Naive thymus-derived CD8-positive, alpha-beta T cell (primary cell): ENCODE measurements at regions not wholly inside any gene's neighbourhood (a gene's known extent, or its start where the extent isn't known, plus 50 kb on each side); places are given as distances from the start of the nearest gene placed in this dataset.
"Not testable (repeated sequence)": the region's sequence is repeated elsewhere in the genome, so short reads cannot be mapped to it uniquely, and the experiment has no call there.

Source experiments
- ATAC-seq, 2 donors: fragments of 150-1000 bp; cut with Tn5 transposase in 1 of 2; sonication (Bioruptor Pico), chemical (Tn5 transposase) in 1 of 2; 1 replicate in 1 of 2; 2 replicates in 1 of 2; pipeline ENCODE4 v1.10.0; 2021; ENCODE audit warnings: mild to moderate bottlenecking in 2 of 2, moderate library complexity in 2 of 2
- POLR2A ChIA-PET: fragments of 350-600 bp; sonication (Branson Sonifier 250); formaldehyde crosslinking; loops from one replicate; lab custom pipeline; 2021; ENCODE audit warnings: antibody characterized with exemption; lab: Charles Lee
- DNase-seq, 10 donors: peaks; one replicate each; pipeline versions ENCODE4 v3.0.0 to v3.0.0-alpha.2; 2020 to 2022
- H3K27ac Mint-ChIP-seq, 10 donors: one replicate each; pipeline ENCODE4 v1.8.0; 2020 to 2022; ENCODE audit warnings: mild to moderate bottlenecking in 10 of 10, mixed read lengths in 10 of 10, moderate library complexity in 4 of 10, inconsistent platforms in 1 of 10
- H3K27me3 Mint-ChIP-seq, 5 donors: one replicate each; pipeline ENCODE4 v1.8.0; 2021 to 2022; ENCODE audit warnings: mixed read lengths in 5 of 5
- H3K36me3 Mint-ChIP-seq, 3 donors: one replicate each; pipeline ENCODE4 v1.8.0; 2020 to 2022; ENCODE audit warnings: mixed read lengths in 3 of 3, mild to moderate bottlenecking in 2 of 3, inconsistent platforms in 1 of 3
- H3K4me1 Mint-ChIP-seq, 4 donors: one replicate each; pipeline ENCODE4 v1.8.0; 2021 to 2022; ENCODE audit warnings: mixed read lengths in 4 of 4
- H3K4me3 Mint-ChIP-seq, 10 donors: one replicate each; pipeline ENCODE4 v1.8.0; 2020 to 2022; ENCODE audit warnings: mild to moderate bottlenecking in 10 of 10, mixed read lengths in 10 of 10, moderate library complexity in 6 of 10, inconsistent platforms in 1 of 10
- H3K9me3 Mint-ChIP-seq, 9 donors: one replicate each; pipeline ENCODE4 v1.8.0; 2020 to 2022; ENCODE audit warnings: mixed read lengths in 9 of 9, mild to moderate bottlenecking in 3 of 9, inconsistent platforms in 1 of 9, moderate library complexity in 1 of 9

- POLR2A ChIA-PET, result no interaction called here
- Mint-ChIP-seq H3K4me3 (no peak overlapping the region), H3K27me3 (peaks cover 0 to 10% (median 7%) of the 10 kb centered on the region in 5 donors), H3K9me3 (peaks cover 0 to 2% (median 0%) of the 10 kb centered on the region in 9 donors), H3K36me3 (no peaks in the 10 kb centered on the region), H3K27ac (no peak overlapping the region), H3K4me1 (no peaks in the 10 kb centered on the region)
- DNase-seq (no peak), ATAC-seq (no peak)
Measured at GRCh38 chr7:32215697-32216096, 145.5 kb upstream of the PDE1C start.

GRCh38 chr7:32214913-32215312, 144.7 kb upstream of the PDE1C start:
- Mint-ChIP-seq H3K9me3 (peaks cover 0 to 2% (median 0%) of the 10 kb centered on the region in 9 donors), H3K4me1 (no peaks in the 10 kb centered on the region), H3K4me3 (no peak overlapping the region), H3K27me3 (peaks cover 0 to 10% (median 8%) of the 10 kb centered on the region in 5 donors), H3K36me3 (no peaks in the 10 kb centered on the region), H3K27ac (peak overlapping the region in 1 of 10 donors; percentile 60)
- POLR2A ChIA-PET, result no interaction called here
- DNase-seq (no peak), ATAC-seq (no peak)

- H3K9me3 Mint-ChIP-seq, result no peaks in the 10 kb centered on the region
- DNase-seq (no peak), ATAC-seq (no peak)
- H3K4me3 Mint-ChIP-seq, result no peak overlapping the region
- peaks cover 0 to 11% (median 10%) of the 10 kb centered on the region in 5 donors for H3K27me3 Mint-ChIP-seq
- POLR2A ChIA-PET, result interaction anchor here (0.7 kb wide), 1 partner anchor 1122 kb away, joined by 6 read pairs; no protein-coding TSS in a partner anchor
- H3K4me1 Mint-ChIP-seq, result no peaks in the 10 kb centered on the region
- H3K27ac Mint-ChIP-seq, result no peak overlapping the region
- no peaks in the 10 kb centered on the region for H3K36me3 Mint-ChIP-seq
Measured at GRCh38 chr7:32212321-32212720, 142.1 kb upstream of the PDE1C start.

GRCh38 chr7:32206987-32207386, 136.8 kb upstream of the PDE1C start:
- Mint-ChIP-seq H3K4me3 (no peak overlapping the region), H3K27ac (no peak overlapping the region), H3K9me3 (peaks cover 0 to 5% (median 0%) of the 10 kb centered on the region in 9 donors), H3K36me3 (no peaks in the 10 kb centered on the region), H3K27me3 (peaks cover 0 to 30% (median 7%) of the 10 kb centered on the region in 5 donors), H3K4me1 (no peaks in the 10 kb centered on the region)
- no peak for ATAC-seq
- POLR2A ChIA-PET, result no interaction called here
- DNase-seq, result no peak

GRCh38 chr7:32206488-32206887, 136.3 kb upstream of the PDE1C start:
- H3K4me1 Mint-ChIP-seq, result no peaks in the 10 kb centered on the region
- H3K27ac Mint-ChIP-seq, result no peak overlapping the region
- no peak for DNase-seq
- ATAC-seq, result no peak
- H3K27me3 Mint-ChIP-seq, result peaks cover 0 to 30% (median 9%) of the 10 kb centered on the region in 5 donors
- H3K9me3 Mint-ChIP-seq, result peaks cover 0 to 5% (median 0%) of the 10 kb centered on the region in 9 donors
- POLR2A ChIA-PET, result no interaction called here
- H3K4me3 Mint-ChIP-seq, result no peak overlapping the region
- H3K36me3 Mint-ChIP-seq, result no peaks in the 10 kb centered on the region

- H3K36me3 Mint-ChIP-seq, H3K9me3 Mint-ChIP-seq, POLR2A ChIA-PET, H3K27ac Mint-ChIP-seq, ATAC-seq, H3K4me1 Mint-ChIP-seq, H3K4me3 Mint-ChIP-seq, DNase-seq: not testable (repeated sequence)
- H3K27me3 Mint-ChIP-seq, result peaks cover 0 to 30% (median 7%) of the 10 kb centered on the region in 5 donors
Measured at GRCh38 chr7:32205298-32205824, 135.2 kb upstream of the PDE1C start.

- H3K27ac Mint-ChIP-seq, result no peak overlapping the region
- POLR2A ChIA-PET, result no interaction called here
- H3K27me3 Mint-ChIP-seq, result peaks cover 1 to 30% (median 7%) of the 10 kb centered on the region in 5 donors
- no peak overlapping the region for H3K4me3 Mint-ChIP-seq
- no peaks in the 10 kb centered on the region for H3K4me1 Mint-ChIP-seq
- peaks cover 0 to 5% (median 0%) of the 10 kb centered on the region in 9 donors for H3K9me3 Mint-ChIP-seq
- no peaks in the 10 kb centered on the region for H3K36me3 Mint-ChIP-seq
- ATAC-seq (no peak), DNase-seq (no peak)
Measured at GRCh38 chr7:32204361-32205018, 134.3 kb upstream of the PDE1C start.

GRCh38 chr7:32200646-32201045, 130.4 kb upstream of the PDE1C start:
- no peaks in the 10 kb centered on the region for H3K4me1 Mint-ChIP-seq
- H3K36me3 Mint-ChIP-seq, result no peaks in the 10 kb centered on the region
- POLR2A ChIA-PET, result no interaction called here
- H3K9me3 Mint-ChIP-seq, result peaks cover 0 to 13% (median 2%) of the 10 kb centered on the region in 9 donors
- peaks cover 4 to 9% (median 5%) of the 10 kb centered on the region in 5 donors for H3K27me3 Mint-ChIP-seq
- ATAC-seq (no peak), DNase-seq (no peak)
- H3K27ac Mint-ChIP-seq, result no peak overlapping the region
- no peak overlapping the region for H3K4me3 Mint-ChIP-seq

- H3K27ac Mint-ChIP-seq, result no peak overlapping the region
- POLR2A ChIA-PET, result no interaction called here
- no peak overlapping the region for H3K4me3 Mint-ChIP-seq
- H3K4me1 Mint-ChIP-seq, result no peaks in the 10 kb centered on the region
- H3K36me3 Mint-ChIP-seq, result peaks cover 0 to 17% (median 0%) of the 10 kb centered on the region in 3 donors
- H3K9me3 Mint-ChIP-seq, result peaks cover 0 to 37% (median 19%) of the 10 kb centered on the region in 9 donors
- H3K27me3 Mint-ChIP-seq, result peaks cover 0 to 6% (median 0%) of the 10 kb centered on the region in 5 donors
- DNase-seq, result no peak
- no peak for ATAC-seq
Measured at GRCh38 chr7:32194537-32194936, 124.3 kb upstream of the PDE1C start.

GRCh38 chr7:32191305-32191704, 121.1 kb upstream of the PDE1C start:
- peaks cover 0 to 27% (median 19%) of the 10 kb centered on the region in 9 donors for H3K9me3 Mint-ChIP-seq
- H3K27me3 Mint-ChIP-seq, result no peaks in the 10 kb centered on the region
- POLR2A ChIA-PET, result no interaction called here
- H3K4me1 Mint-ChIP-seq, result no peaks in the 10 kb centered on the region
- H3K4me3 Mint-ChIP-seq, result no peak overlapping the region
- H3K27ac Mint-ChIP-seq, result no peak overlapping the region
- H3K36me3 Mint-ChIP-seq, result peaks cover 0 to 17% (median 0%) of the 10 kb centered on the region in 3 donors
- DNase-seq, result no peak
- no peak for ATAC-seq

- Mint-ChIP-seq H3K27me3 (peaks cover 0 to 4% (median 0%) of the 10 kb centered on the region in 5 donors), H3K27ac (no peak overlapping the region), H3K36me3 (no peaks in the 10 kb centered on the region), H3K4me1 (no peaks in the 10 kb centered on the region), H3K4me3 (no peak overlapping the region), H3K9me3 (peaks cover 0 to 8% (median 0%) of the 10 kb centered on the region in 9 donors)
- DNase-seq (no peak), ATAC-seq (no peak)
- POLR2A ChIA-PET, result no interaction called here
Measured at GRCh38 chr7:32179567-32179966, 109.4 kb upstream of the PDE1C start.

- DNase-seq (no peak), ATAC-seq (no peak)
- H3K9me3 Mint-ChIP-seq, result peaks cover 0 to 8% (median 0%) of the 10 kb centered on the region in 9 donors
- no peaks in the 10 kb centered on the region for H3K4me1 Mint-ChIP-seq
- no peak overlapping the region for H3K27ac Mint-ChIP-seq
- no peak overlapping the region for H3K4me3 Mint-ChIP-seq
- peaks cover 0 to 4% (median 0%) of the 10 kb centered on the region in 5 donors for H3K27me3 Mint-ChIP-seq
- POLR2A ChIA-PET, result no interaction called here
- H3K36me3 Mint-ChIP-seq, result no peaks in the 10 kb centered on the region
Measured at GRCh38 chr7:32178677-32179366, 108.6 kb upstream of the PDE1C start.

- no peaks in the 10 kb centered on the region for H3K4me1 Mint-ChIP-seq
- H3K27ac Mint-ChIP-seq, result no peak overlapping the region
- H3K27me3 Mint-ChIP-seq, result peaks cover 0 to 4% (median 0%) of the 10 kb centered on the region in 5 donors
- peaks cover 0 to 4% (median 0%) of the 10 kb centered on the region in 9 donors for H3K9me3 Mint-ChIP-seq
- H3K36me3 Mint-ChIP-seq, result no peaks in the 10 kb centered on the region
- POLR2A ChIA-PET, result no interaction called here
- DNase-seq (no peak), ATAC-seq (no peak)
- H3K4me3 Mint-ChIP-seq, result no peak overlapping the region
Measured at GRCh38 chr7:32177232-32177631, 107.0 kb upstream of the PDE1C start.
